SK-N-SH (cell line): ENCODE measurements at regions not wholly inside any gene's neighbourhood (a gene's known extent, or its start where the extent isn't known, plus 50 kb on each side); places are given as distances from the start of the nearest gene placed in this dataset.

Source experiments
- CTCF ChIA-PET: fragments of 300-600, 350-600 bp; formaldehyde crosslinking; extraction: SDS; loops from one replicate; lab custom pipeline; 2021; lab: Yijun Ruan, JAX
- POLR2A ChIA-PET: fragments of 350-600 bp; sonication (Branson Sonifier 250); formaldehyde crosslinking; extraction: SDS; loops from one replicate; lab custom pipeline; 2020; ENCODE audit warnings: antibody characterized with exemption, inconsistent platforms; lab: Yijun Ruan, JAX
- DNase-seq: peaks from one replicate; pipeline ENCODE4 v3.0.0; 2012
- H2AFZ ChIP-seq: fragments of 200-600 bp; sonication (generic); 2 replicates; pipeline ENCODE4 v1.8.1; 2016; ENCODE audit warnings: antibody characterized with exemption, mild to moderate bottlenecking, low read depth
- H3F3A ChIP-seq: fragments of 200-600 bp; sonication (generic); replicated peaks from 2 replicates; pipeline ENCODE3; 2016; ENCODE audit warnings: antibody characterized with exemption, mild to moderate bottlenecking; ENCODE audit not compliant: insufficient read depth
- H3K27ac ChIP-seq, 2 experiments: fragments of 200-500 bp in 1 of 2; fragments of 200-600 bp in 1 of 2; sonication (Bioruptor generic) in 1 of 2; sonication (generic), shearing (Covaris generic) in 1 of 2; 2 replicates each; pipeline versions ENCODE4 v1.5.1 to v1.6.1; 2014 to 2016; ENCODE audit warnings: low read depth in 2 of 2, inconsistent platforms in 1 of 2, low read length in 1 of 2, mild to moderate bottlenecking in 1 of 2, mixed read lengths in 1 of 2
- H3K27me3 ChIP-seq: fragments of 200-600 bp; sonication (generic), shearing (Covaris generic); 2 replicates; pipeline ENCODE4 v1.6.1; 2016; ENCODE audit warnings: mixed run types; ENCODE audit not compliant: insufficient read depth
- H3K36me3 ChIP-seq, 2 experiments: fragments of 200-500 bp in 1 of 2; fragments of 200-600 bp in 1 of 2; sonication (Bioruptor generic) in 1 of 2; sonication (generic) in 1 of 2; replicated peaks in 1 of 2; 2 replicates each; pipeline versions ENCODE3 to v1.5.1; 2014 to 2016; ENCODE audit warnings: low read length in 1 of 2, mild to moderate bottlenecking in 1 of 2; ENCODE audit not compliant: insufficient read depth in 2 of 2, control insufficient read depth in 1 of 2
- H3K4me1 ChIP-seq, 2 experiments: fragments of 200-500 bp in 1 of 2; fragments of 200-600 bp in 1 of 2; sonication (Bioruptor generic) in 1 of 2; sonication (generic), shearing (Covaris generic) in 1 of 2; 2 replicates each; pipeline versions ENCODE4 v1.5.1 to v1.6.1; 2014 to 2016; ENCODE audit warnings: low read depth in 1 of 2, low read length in 1 of 2, mixed run types in 1 of 2; ENCODE audit not compliant: insufficient read depth in 2 of 2, control insufficient read depth in 1 of 2
- H3K4me2 ChIP-seq: fragments of 200-600 bp; sonication (generic), shearing (Covaris generic); 2 replicates; pipeline ENCODE4 v1.6.1; 2017; ENCODE audit warnings: mixed run types
- H3K4me3 ChIP-seq, 2 experiments: fragments of 200-500 bp in 1 of 2; fragments of 200-600 bp in 1 of 2; sonication (Bioruptor generic) in 1 of 2; sonication (generic), shearing (Covaris generic) in 1 of 2; 2 replicates each; pipeline versions ENCODE4 v1.5.1 to v1.8.1; 2014 to 2016; ENCODE audit warnings: low read depth in 2 of 2, inconsistent platforms in 1 of 2, low read length in 1 of 2, mild to moderate bottlenecking in 1 of 2, mixed read lengths in 1 of 2, moderate library complexity in 1 of 2
- H3K79me2 ChIP-seq: fragments of 200-600 bp; sonication (generic); 2 replicates; pipeline ENCODE4 v1.8.1; 2017; ENCODE audit warnings: mild to moderate bottlenecking; ENCODE audit not compliant: insufficient read depth
- H3K9ac ChIP-seq: fragments of 200-600 bp; sonication (generic); 2 replicates; pipeline ENCODE4 v1.6.1; 2017; ENCODE audit warnings: mixed run types
- H3K9me2 ChIP-seq: fragments of 200-600 bp; sonication (generic); 2 replicates; pipeline ENCODE4 v1.6.1; 2017; ENCODE audit warnings: mixed run types
- H3K9me3 ChIP-seq: fragments of 200-600 bp; sonication (generic); 2 replicates; pipeline ENCODE4 v1.6.1; 2017; ENCODE audit warnings: mixed run types, mild to moderate bottlenecking, moderate library complexity
- H4K20me1 ChIP-seq: fragments of 200-600 bp; sonication (generic); 2 replicates; pipeline ENCODE4 v1.6.1; 2017; ENCODE audit warnings: mild to moderate bottlenecking, mixed run types; ENCODE audit not compliant: insufficient read depth
- CTCF ChIP-seq: fragments of 200-600 bp; sonication (generic); IDR thresholded peaks from 2 replicates; pipeline ENCODE4 v1.6.1; 2017; ENCODE audit warnings: antibody characterized with exemption, mild to moderate bottlenecking, moderate library complexity
- EZH2phosphoT487 ChIP-seq: fragments of 200-600 bp; sonication (generic); IDR thresholded peaks from 2 replicates; pipeline ENCODE4 v1.6.1; 2017; ENCODE audit warnings: low read depth, mixed run types, mild to moderate bottlenecking, antibody characterized with exemption, moderate library complexity, borderline replicate concordance
- FOXJ3 ChIP-seq: sonication (generic); formaldehyde crosslinking; IDR thresholded peaks from 2 replicates; pipeline ENCODE4 v1.5.1; 2020; ENCODE audit warnings: mild to moderate bottlenecking, missing genetic modification reagents
- FOXM1 ChIP-seq: IDR thresholded peaks from 2 replicates; pipeline ENCODE4 v1.4.0; 2012; ENCODE audit warnings: low read depth, mild to moderate bottlenecking
- GABPA ChIP-seq: IDR thresholded peaks from 2 replicates; pipeline ENCODE4 v1.4.0; 2012; ENCODE audit warnings: low read depth, mild to moderate bottlenecking
- IRF3 ChIP-seq: fragments of 150-350 bp; IDR thresholded peaks from 2 replicates; pipeline ENCODE4 v1.6.1; 2016; ENCODE audit warnings: mild to moderate bottlenecking, low read depth, low read length
- JUND ChIP-seq: IDR thresholded peaks from 2 replicates; pipeline ENCODE4 v1.4.0; 2012
- MAX ChIP-seq: IDR thresholded peaks from 2 replicates; pipeline ENCODE4 v1.4.0; 2012; ENCODE audit warnings: low read depth
- MEF2A ChIP-seq: IDR thresholded peaks from 2 replicates; pipeline ENCODE4 v1.4.0; 2012; ENCODE audit warnings: low read depth, borderline replicate concordance
- MXI1 ChIP-seq: IDR thresholded peaks from 2 replicates; pipeline ENCODE4 v1.6.1; 2012; ENCODE audit warnings: mild to moderate bottlenecking, low read depth, low read length, improper control_type of control experiment
- NFIC ChIP-seq: IDR thresholded peaks from 2 replicates; pipeline ENCODE4 v1.4.0; 2012; ENCODE audit warnings: borderline replicate concordance
- PBX3 ChIP-seq: IDR thresholded peaks from 2 replicates; pipeline ENCODE4; 2012
- RCOR1 ChIP-seq: fragments of 150-350 bp; IDR thresholded peaks from 2 replicates; pipeline ENCODE4 v1.6.1; 2017; ENCODE audit warnings: antibody characterized with exemption, low read length
- TCF12 ChIP-seq: IDR thresholded peaks from 2 replicates; pipeline ENCODE4 v1.4.0; 2012
- TEAD4 ChIP-seq: IDR thresholded peaks from 2 replicates; pipeline ENCODE4 v1.4.0; 2012; ENCODE audit warnings: mild to moderate bottlenecking, borderline replicate concordance; ENCODE audit not compliant: insufficient read depth
- USF1 ChIP-seq: IDR thresholded peaks from 2 replicates; pipeline ENCODE4 v1.4.0; 2012; ENCODE audit warnings: low read depth, borderline replicate concordance
- USF2 ChIP-seq: fragments of 150-350 bp; IDR thresholded peaks from 2 replicates; pipeline ENCODE4 v1.6.1; 2017; ENCODE audit warnings: antibody characterized with exemption, low read length, low read depth, borderline replicate concordance
- ZBTB33 ChIP-seq: IDR thresholded peaks from 2 replicates; pipeline ENCODE4 v1.4.0; 2012; ENCODE audit warnings: low read depth, borderline replicate concordance
- WGBS: methylation state at CpG from one replicate; pipeline ENCODE4 v1.1.6; 2017; ENCODE audit warnings: low lambda C conversion rate; 5-methylcytosine and 5-hydroxymethylcytosine counted together

GRCh38 chr6:109240370-109241084, 141.7 kb downstream of the CD164 start:
- no peaks in the 10 kb centered on the region for H3K79me2 ChIP-seq
- CTCF ChIA-PET: no interaction called here
- H2AFZ ChIP-seq: no peak overlapping the region
- peaks cover 0 to 2% of the 10 kb centered on the region in 2 experiments; a peak in 3 of 4 replicates for H3K4me1 ChIP-seq
- no peak overlapping the region for H3K27ac ChIP-seq
- H3K36me3 ChIP-seq: no peaks in the 10 kb centered on the region
- no peaks in the 10 kb centered on the region for H3K9me3 ChIP-seq
- no peak overlapping the region for H3K4me2 ChIP-seq
- 75% methylated on average over 6 of the region's 7 CpGs for WGBS
- no peaks in the 10 kb centered on the region for H3F3A ChIP-seq
- H3K27me3 ChIP-seq: no peaks in the 10 kb centered on the region
- H3K9ac ChIP-seq: no peak overlapping the region
- H3K9me2 ChIP-seq: no peaks in the 10 kb centered on the region
- no peaks in the 10 kb centered on the region for H4K20me1 ChIP-seq
- POLR2A ChIA-PET: no interaction called here
- DNase-seq: no peak
- no peak overlapping the region for H3K4me3 ChIP-seq
- TF ChIP-seq TCF12 (no peak), RCOR1 (no peak), MXI1 (no peak), GABPA (no peak)

GRCh38 chr6:109239651-109240321, 142.5 kb downstream of the CD164 start:
- H3K9me3 ChIP-seq: no peaks in the 10 kb centered on the region
- DNase-seq: no peak
- H3K9me2 ChIP-seq: no peaks in the 10 kb centered on the region
- no peaks in the 10 kb centered on the region for H3K36me3 ChIP-seq
- H3K4me2 ChIP-seq: no peak overlapping the region
- H3K4me1 ChIP-seq: peaks cover 0 to 2% of the 10 kb centered on the region in 2 experiments; a peak in 3 of 4 replicates
- H3F3A ChIP-seq: no peaks in the 10 kb centered on the region
- no peak overlapping the region for H3K27ac ChIP-seq
- CTCF ChIA-PET: no interaction called here
- no peak overlapping the region for H3K4me3 ChIP-seq
- POLR2A ChIA-PET: no interaction called here
- 87% methylated on average over 9 of the region's 9 CpGs for WGBS
- H2AFZ ChIP-seq: no peak overlapping the region
- H3K9ac ChIP-seq: no peak overlapping the region
- H3K79me2 ChIP-seq: no peaks in the 10 kb centered on the region
- no peaks in the 10 kb centered on the region for H3K27me3 ChIP-seq
- no peaks in the 10 kb centered on the region for H4K20me1 ChIP-seq
- TF ChIP-seq NFIC: no peak
- TF ChIP-seq ZBTB33: no peak
- no peak for TF ChIP-seq PBX3
- no peak for TF ChIP-seq GABPA
- no peak for TF ChIP-seq JUND
- no peak for TF ChIP-seq USF2
- TF ChIP-seq TEAD4: no peak
- no peak for TF ChIP-seq MEF2A
- TF ChIP-seq FOXM1: no peak
- no peak for TF ChIP-seq CTCF
- no peak for TF ChIP-seq MAX
- no peak for TF ChIP-seq RCOR1
- no peak for TF ChIP-seq USF1
- no peak for TF ChIP-seq FOXJ3
- TF ChIP-seq IRF3: no peak
- TF ChIP-seq EZH2phosphoT487: no peak
